Common myeloid progenitor, CD34-positive (primary cell): ENCODE measurements at regions not wholly inside any gene's neighbourhood (a gene's known extent, or its start where the extent isn't known, plus 50 kb on each side); places are given as distances from the start of the nearest gene placed in this dataset.

ENCODE experiments used
- CTCF ChIA-PET: fragments of 350-600 bp; sonication (Branson Sonifier 250); formaldehyde crosslinking; loops from one replicate; lab custom pipeline; 2021; ENCODE audit warnings: antibody characterized with exemption; lab: Charles Lee
- POLR2A ChIA-PET: fragments of 350-600 bp; sonication (Branson Sonifier 250); formaldehyde crosslinking; loops from one replicate; lab custom pipeline; 2021; ENCODE audit warnings: antibody characterized with exemption; lab: Charles Lee
- DNase-seq, 3 donors: peaks; one replicate each; pipeline versions ENCODE4 v3.0.0 to v3.0.0-alpha.2; 2013
- H3K27ac ChIP-seq, 2 experiments: 1 replicate in 1 of 2; 2 replicates in 1 of 2; pipeline ENCODE4 v1.7.0; 2013; ENCODE audit warnings: inconsistent platforms in 2 of 2, low read length in 2 of 2, mild to moderate bottlenecking in 2 of 2, low read depth in 1 of 2, moderate library complexity in 1 of 2; ENCODE audit not compliant: severe bottlenecking in 2 of 2, insufficient read depth in 1 of 2, poor library complexity in 1 of 2
- H3K27me3 ChIP-seq, 5 experiments: replicated peaks in 2 of 5; 1 replicate in 3 of 5; 2 replicates in 2 of 5; pipeline versions ENCODE4 v1.6.1 to v1.7.0; 2013; ENCODE audit warnings: low read length in 4 of 5, mild to moderate bottlenecking in 2 of 5, moderate library complexity in 2 of 5, inconsistent platforms in 1 of 5; ENCODE audit not compliant: insufficient read depth in 5 of 5, control insufficient read depth in 4 of 5
- H3K36me3 ChIP-seq, 4 experiments: 1 replicate in 2 of 4; 2 replicates in 2 of 4; pipeline versions ENCODE4 v1.6.1 to v1.7.0; 2013; ENCODE audit warnings: low read length in 3 of 4, control low read depth in 1 of 4, mild to moderate bottlenecking in 1 of 4; ENCODE audit not compliant: control insufficient read depth in 4 of 4, insufficient read depth in 4 of 4
- H3K4me1 ChIP-seq, 4 experiments: 1 replicate in 3 of 4; 2 replicates in 1 of 4; pipeline versions ENCODE4 v1.6.1 to v1.7.1; 2013; ENCODE audit warnings: low read length in 3 of 4, mild to moderate bottlenecking in 3 of 4, control low read depth in 1 of 4, inconsistent platforms in 1 of 4, moderate library complexity in 1 of 4; ENCODE audit not compliant: control insufficient read depth in 4 of 4, insufficient read depth in 4 of 4; ENCODE audit errors: control extremely low read depth in 1 of 4
- H3K4me3 ChIP-seq, 7 experiments: 1 replicate in 4 of 7; 2 replicates in 3 of 7; pipeline versions ENCODE4 v1.5.1 to v1.7.0; 2013; ENCODE audit warnings: mild to moderate bottlenecking in 7 of 7, low read length in 6 of 7, moderate library complexity in 6 of 7, inconsistent platforms in 2 of 7, low read depth in 2 of 7, control low read depth in 1 of 7; ENCODE audit not compliant: insufficient read depth in 4 of 7, control insufficient read depth in 1 of 7; ENCODE audit errors: extremely low read depth in 1 of 7
- H3K9me3 ChIP-seq, 5 experiments: 1 replicate in 4 of 5; 2 replicates in 1 of 5; pipeline versions ENCODE4 v1.6.1 to v1.7.1; 2013; ENCODE audit warnings: low read length in 4 of 5, mild to moderate bottlenecking in 2 of 5, inconsistent platforms in 1 of 5, low read depth in 1 of 5, moderate library complexity in 1 of 5; ENCODE audit not compliant: control insufficient read depth in 4 of 5, insufficient read depth in 2 of 5; ENCODE audit errors: control extremely low read depth in 1 of 5
- WGBS: methylation state at CpG from one replicate; pipeline ENCODE4 v1.1.5; 2013; ENCODE audit not compliant: insufficient coverage; 5-methylcytosine and 5-hydroxymethylcytosine counted together

DNA sequence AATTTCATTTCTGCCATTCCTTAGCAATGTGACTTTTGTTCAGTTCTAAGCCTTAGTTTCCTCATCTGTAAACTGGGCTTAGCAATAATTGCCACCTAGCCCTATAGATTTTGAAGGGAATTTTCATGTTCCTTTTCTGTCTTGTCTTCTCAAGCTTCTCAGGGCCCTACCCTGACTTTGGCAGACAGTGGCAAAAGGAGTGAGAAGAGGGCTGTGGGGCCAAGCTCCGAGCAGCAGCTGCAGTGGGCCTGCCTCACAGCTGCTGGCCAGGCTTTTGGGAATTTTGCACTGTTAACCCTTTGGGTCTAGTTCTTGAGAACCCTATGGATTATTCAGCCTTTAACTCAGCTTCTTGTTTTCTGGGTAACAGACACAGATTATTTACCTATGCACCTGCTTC lies 67.6 kb upstream of the IGSF1 start:
- H3K27me3 ChIP-seq, result peaks cover 0 to 5% (median 0%) of the 10 kb centered on the region in 5 experiments
- H3K27ac ChIP-seq, result no peak overlapping the region
- WGBS, result 40% methylated on average over 1 of the region's 1 CpG
- no peaks in the 10 kb centered on the region for H3K9me3 ChIP-seq
- ChIA-PET CTCF (no interaction called here), POLR2A (no interaction called here)
- no peak for DNase-seq
- no peaks in the 10 kb centered on the region for H3K36me3 ChIP-seq
- no peaks in the 10 kb centered on the region for H3K4me1 ChIP-seq
- H3K4me3 ChIP-seq, result no peak overlapping the region

DNA sequence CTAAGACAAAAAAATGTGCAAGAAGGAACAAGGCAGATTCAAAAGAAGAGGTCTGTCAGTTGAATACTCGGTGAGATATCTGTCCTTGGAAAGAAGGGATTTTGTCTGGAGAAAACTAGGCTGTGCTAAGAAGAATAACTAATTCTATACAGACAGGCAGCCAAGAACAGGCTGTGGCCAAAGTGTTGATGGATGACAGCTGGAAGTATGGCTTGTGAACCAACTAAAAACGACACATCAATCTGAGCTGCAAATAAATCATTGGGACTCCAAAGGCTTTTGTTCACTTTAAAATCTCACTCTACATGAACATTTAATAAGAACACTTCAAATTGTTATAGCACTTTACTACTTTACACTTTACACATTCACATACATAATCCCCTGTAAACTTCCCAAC lies 70.5 kb upstream of the IGSF1 start:
- peaks cover 0 to 6% (median 0%) of the 10 kb centered on the region in 5 experiments for H3K27me3 ChIP-seq
- DNase-seq, result no peak
- H3K4me1 ChIP-seq, result no peaks in the 10 kb centered on the region
- H3K4me3 ChIP-seq, result no peak overlapping the region
- POLR2A ChIA-PET, result no interaction called here
- H3K9me3 ChIP-seq, result no peaks in the 10 kb centered on the region
- 61% methylated on average over 2 of the region's 2 CpGs for WGBS
- CTCF ChIA-PET, result no interaction called here
- H3K36me3 ChIP-seq, result no peaks in the 10 kb centered on the region
- H3K27ac ChIP-seq, result no peak overlapping the region

DNA sequence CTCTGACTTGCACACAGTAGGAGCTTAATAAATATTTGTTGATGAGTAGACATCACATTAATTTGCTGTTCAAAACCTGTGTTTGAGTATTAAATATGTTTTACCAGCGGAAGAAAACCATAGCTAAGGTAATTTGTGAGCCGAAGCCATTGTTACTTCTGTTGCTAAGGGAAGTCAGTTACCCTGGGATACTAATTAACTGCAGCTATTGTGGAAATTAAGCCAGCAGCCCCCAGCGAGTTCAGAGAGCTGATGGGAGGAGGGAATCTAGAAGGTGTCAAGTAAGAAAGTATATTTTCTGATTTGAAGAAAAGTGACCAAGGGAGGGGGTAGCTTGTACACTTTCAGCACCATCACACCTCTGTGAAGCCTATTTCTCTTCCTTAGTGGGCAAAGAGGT lies 76.7 kb upstream of the IGSF1 start:
- no peaks in the 10 kb centered on the region for H3K9me3 ChIP-seq
- DNase-seq, result no peak
- CTCF ChIA-PET, result no interaction called here
- POLR2A ChIA-PET, result no interaction called here
- WGBS, result 62% methylated on average over 3 of the region's 3 CpGs
- H3K27me3 ChIP-seq, result peaks cover 0 to 6% (median 0%) of the 10 kb centered on the region in 5 experiments
- no peak overlapping the region for H3K4me3 ChIP-seq
- no peak overlapping the region for H3K27ac ChIP-seq
- no peaks in the 10 kb centered on the region for H3K36me3 ChIP-seq
- no peaks in the 10 kb centered on the region for H3K4me1 ChIP-seq

DNA sequence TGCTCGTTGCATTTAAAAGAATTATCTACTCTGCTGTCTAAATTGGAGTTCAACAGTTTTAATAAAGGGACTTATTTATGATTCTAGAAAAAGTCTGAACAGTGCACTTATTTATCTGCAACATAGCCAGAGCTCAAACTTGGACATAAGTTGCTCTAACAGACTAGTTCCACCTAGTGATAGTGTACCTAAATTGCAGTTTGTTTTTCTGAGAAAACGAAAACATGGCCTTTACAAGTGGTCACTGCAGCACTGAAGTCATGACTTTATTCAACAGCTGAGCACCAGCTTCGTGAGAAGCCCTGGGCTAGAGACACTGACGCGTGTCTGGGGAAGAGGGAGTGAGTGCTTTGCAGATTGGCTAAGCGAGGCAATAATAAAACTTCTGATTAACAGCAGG lies 77.3 kb upstream of the IGSF1 start:
- no peaks in the 10 kb centered on the region for H3K36me3 ChIP-seq
- no peaks in the 10 kb centered on the region for H3K4me1 ChIP-seq
- H3K9me3 ChIP-seq, result no peaks in the 10 kb centered on the region
- DNase-seq, result no peak
- WGBS, result 39% methylated on average over 6 of the region's 6 CpGs
- POLR2A ChIA-PET, result no interaction called here
- H3K4me3 ChIP-seq, result no peak overlapping the region
- H3K27me3 ChIP-seq, result peaks cover 0 to 5% (median 0%) of the 10 kb centered on the region in 5 experiments
- no peak overlapping the region for H3K27ac ChIP-seq
- CTCF ChIA-PET, result no interaction called here

DNA sequence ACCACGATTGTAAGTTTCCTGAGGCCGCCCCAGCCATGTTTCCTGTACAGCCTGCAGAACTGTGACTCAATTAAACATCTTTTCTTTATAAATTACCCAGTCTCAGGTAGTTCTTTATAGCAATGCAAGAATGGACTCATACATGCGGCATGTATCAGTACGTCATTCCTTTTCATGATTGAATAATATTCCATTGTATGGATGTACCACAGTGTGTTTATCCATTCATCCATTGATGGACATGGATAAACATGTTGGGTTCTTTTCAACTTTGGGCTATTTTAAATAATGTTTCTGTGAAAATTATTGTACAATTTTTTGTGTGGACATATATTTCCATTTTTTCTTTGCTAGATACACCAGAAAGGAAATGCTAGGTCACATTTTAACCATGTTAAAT lies 99.2 kb upstream of the IGSF1 start:
- peaks cover 0 to 5% (median 0%) of the 10 kb centered on the region in 5 experiments for H3K27me3 ChIP-seq
- no peak overlapping the region for H3K4me3 ChIP-seq
- DNase-seq, result no peak
- no peaks in the 10 kb centered on the region for H3K36me3 ChIP-seq
- H3K9me3 ChIP-seq, result peaks cover 0 to 4% (median 2%) of the 10 kb centered on the region in 5 experiments
- POLR2A ChIA-PET, result no interaction called here
- CTCF ChIA-PET, result no interaction called here
- 96% methylated on average over 4 of the region's 4 CpGs for WGBS
- H3K27ac ChIP-seq, result no peak overlapping the region
- H3K4me1 ChIP-seq, result no peaks in the 10 kb centered on the region

DNA sequence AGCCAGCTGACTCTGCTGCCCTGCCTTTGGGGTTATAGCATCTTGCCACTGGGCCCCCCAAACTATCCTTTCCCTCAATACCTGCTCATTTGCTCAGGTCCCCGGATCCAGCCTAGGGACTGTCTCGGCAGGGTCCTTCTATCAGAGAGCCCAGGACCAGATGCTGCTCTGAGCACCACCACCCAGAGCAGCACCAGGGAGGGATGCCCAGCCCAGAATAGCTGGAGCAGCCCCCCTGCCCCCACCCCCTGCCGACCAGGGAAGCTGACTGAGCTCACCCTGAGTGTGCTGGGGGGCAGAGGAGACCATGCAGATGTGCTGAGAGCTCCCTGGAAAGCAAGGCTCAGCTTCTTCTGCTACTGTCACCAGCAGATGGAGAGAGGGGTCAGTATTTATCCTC lies 103.6 kb upstream of the IGSF1 start:
- 57% methylated on average over 2 of the region's 3 CpGs for WGBS
- no peak for DNase-seq
- Histone ChIP-seq H3K9me3 (peaks cover 0 to 4% (median 2%) of the 10 kb centered on the region in 5 experiments), H3K27me3 (peaks cover 0 to 5% (median 0%) of the 10 kb centered on the region in 5 experiments), H3K4me1 (no peaks in the 10 kb centered on the region), H3K36me3 (no peaks in the 10 kb centered on the region), H3K4me3 (no peak overlapping the region), H3K27ac (no peak overlapping the region)
- ChIA-PET CTCF (no interaction called here), POLR2A (no interaction called here)

DNA sequence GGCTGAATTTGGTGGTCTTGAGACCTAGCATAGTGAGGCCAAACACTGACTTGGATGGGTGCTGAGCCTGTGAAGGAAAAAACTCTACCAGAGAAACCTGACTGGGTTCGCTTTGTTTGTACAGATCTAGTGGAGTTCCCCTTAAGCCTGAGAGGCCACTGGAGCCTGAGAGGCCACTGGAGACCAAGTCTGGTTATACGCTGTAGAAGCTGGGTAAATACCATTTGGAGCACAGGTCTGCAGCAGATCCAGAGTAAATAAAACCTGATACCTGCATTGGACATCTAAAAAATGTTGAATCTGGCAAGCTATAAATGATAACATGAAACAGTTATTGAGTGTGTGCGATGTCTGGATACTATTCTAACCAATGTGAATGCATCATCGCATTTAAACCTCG lies 104.3 kb upstream of the IGSF1 start:
- H3K27me3 ChIP-seq, result peaks cover 0 to 5% (median 0%) of the 10 kb centered on the region in 5 experiments
- 93% methylated on average over 2 of the region's 5 CpGs for WGBS
- H3K9me3 ChIP-seq, result peaks cover 0 to 4% (median 0%) of the 10 kb centered on the region in 5 experiments
- H3K27ac ChIP-seq, result no peak overlapping the region
- CTCF ChIA-PET, result no interaction called here
- H3K4me3 ChIP-seq, result no peak overlapping the region
- DNase-seq, result no peak
- no peaks in the 10 kb centered on the region for H3K4me1 ChIP-seq
- POLR2A ChIA-PET, result no interaction called here
- no peaks in the 10 kb centered on the region for H3K36me3 ChIP-seq
